ENCODE measurements at regions not wholly inside any gene's neighbourhood (a gene's known extent, or its start where the extent isn't known, plus 50 kb on each side); places are given as distances from the start of the nearest gene placed in this dataset.
"Not testable (repeated sequence)": the region's sequence is repeated elsewhere in the genome, so short reads cannot be mapped to it uniquely, and the experiment has no call there.

DNA sequence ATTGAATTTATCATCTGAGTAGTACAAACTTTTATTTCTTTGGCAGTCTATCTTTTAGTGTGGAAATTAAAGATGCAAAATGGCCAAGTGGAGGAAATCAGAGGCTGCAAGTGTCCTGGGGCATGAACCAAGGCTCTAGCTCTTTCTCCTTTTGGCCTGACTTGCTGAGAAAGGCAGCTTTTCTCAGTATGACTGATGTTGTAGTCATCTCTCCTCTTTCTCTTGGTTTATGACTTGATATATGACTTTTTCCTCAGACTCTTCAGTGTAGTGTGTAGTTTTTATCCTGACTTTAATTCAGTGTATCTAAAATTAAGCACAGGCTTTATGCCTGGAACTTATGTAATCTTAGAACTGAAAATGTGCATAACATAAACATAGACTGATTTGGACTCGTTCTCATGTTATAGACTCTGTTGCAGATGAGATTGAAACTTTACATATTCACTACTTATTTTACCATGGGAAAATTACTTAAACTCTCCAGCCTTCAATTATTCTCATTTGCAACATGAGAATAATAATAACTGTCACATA is 65.7 kb downstream of the SLITRK5 start:
- DNase-seq: no peak

DNA sequence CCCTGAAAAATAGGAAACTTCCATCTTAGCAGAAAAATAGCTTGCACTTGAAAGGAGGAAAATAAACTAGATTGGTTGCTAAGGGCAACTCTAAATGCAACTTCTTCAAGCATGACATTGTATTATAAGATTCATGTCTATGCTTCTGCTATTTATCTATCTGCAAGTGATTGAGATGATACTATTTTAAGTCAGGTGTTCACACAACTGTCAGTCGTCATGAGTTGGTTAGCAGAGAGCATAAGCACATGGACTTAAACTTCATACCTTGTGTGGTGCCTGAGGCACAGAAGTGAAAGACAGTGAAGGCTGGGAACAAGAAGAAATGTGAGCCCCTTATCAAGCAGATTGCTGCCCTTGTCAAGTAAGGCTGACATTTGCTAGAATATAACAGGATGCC is 82.9 kb downstream of the SLITRK5 start:
- DNase-seq: no peak

DNA sequence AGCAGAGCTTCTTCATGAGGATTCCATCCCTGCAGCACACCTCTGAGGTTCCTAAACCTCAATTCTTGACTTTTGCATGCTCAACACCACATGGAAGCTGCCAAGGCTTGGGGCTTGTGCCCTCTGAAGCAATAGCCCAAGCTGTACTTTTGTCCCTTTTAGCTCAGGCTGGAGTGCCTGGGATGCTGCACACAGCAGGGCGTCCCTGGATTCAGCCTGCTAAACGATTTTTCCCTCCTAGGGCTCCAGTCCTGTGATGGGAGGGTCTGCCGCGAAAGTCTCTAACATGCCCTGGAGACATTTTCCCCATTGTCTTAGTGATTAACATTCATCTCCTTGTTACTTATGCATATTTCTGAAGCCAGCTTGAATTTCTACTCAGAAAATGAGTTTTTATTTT is 98.3 kb downstream of the SLITRK5 start:
- no peak for DNase-seq

DNA sequence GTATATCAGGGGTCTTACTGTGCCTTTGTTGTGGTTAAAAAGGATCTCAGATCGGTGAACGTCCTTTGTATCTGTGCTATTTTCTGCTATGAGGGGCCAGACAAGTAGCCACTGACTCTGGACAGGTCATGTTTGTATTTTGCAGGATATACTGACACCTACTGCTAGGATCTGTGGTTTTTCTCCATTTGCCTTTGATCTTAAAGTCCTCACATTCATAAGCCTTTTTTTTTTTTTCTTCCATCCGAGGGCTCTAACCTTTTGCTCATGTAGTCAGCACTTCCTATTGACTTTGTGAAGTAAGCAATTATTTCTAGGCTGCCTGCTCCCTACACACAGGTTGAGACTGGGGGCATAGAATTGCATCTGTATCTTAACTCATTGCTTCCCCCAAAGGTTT is 106.2 kb downstream of the SLITRK5 start:
- DNase-seq: no peak

DNA sequence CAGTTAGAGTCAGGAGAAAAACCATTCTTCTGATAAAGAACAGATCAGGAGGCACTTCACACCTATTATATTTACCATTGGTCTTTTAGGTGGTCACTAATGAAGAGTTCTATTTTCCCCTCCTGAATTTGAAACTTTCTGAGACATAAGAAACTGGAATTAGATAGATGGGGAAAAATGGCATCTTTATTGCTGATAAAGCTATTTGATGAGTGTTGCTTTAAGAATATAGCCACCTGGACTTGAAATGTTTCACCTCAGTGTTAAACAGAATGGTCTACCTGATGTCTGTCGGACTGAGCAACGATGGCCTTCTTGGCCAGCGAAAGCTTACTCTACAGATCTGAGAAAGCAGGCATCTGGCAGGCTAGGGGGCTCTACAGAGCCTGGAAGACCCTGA is 107.0 kb downstream of the SLITRK5 start:
- no peak for DNase-seq

DNA sequence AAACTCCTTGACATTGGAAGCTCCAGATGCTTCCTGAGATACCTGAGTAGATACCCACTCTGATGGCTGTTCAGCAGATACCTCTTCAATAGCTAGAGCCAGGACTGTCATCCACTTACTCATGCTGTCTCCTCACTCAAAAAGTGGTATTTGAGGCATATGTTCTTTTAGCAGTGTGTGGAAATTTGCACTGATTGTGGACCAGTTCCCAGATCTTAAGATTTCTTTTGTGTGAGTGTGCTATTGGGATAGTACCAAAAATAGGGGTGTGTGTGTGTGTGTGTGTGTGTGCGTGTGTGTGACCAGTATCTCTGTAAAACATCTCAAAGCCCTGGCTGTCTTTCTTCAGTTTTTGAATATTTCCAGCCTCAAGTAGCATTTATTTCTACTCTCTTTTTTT is 108.3 kb downstream of the SLITRK5 start:
- DNase-seq: no peak

DNA sequence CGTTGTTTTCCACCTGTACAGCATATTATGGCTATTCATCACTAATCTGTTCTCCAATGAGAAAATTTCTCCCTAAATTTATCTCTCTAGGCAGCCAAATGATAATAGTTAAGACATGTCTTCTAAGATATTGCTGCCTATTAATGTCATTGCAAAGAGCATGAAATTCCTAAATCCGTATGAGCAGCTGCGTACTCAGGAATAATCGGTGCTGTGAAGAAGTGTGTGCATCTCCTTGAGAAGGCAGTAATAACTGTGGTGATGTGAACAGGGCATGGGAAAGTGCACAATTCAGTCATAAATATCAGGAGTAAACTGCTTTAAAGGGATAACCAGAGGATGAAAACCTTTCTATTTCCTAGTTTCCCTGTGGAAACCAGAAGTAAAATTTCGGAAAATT is 112.2 kb downstream of the SLITRK5 start:
- DNase-seq: no peak

DNA sequence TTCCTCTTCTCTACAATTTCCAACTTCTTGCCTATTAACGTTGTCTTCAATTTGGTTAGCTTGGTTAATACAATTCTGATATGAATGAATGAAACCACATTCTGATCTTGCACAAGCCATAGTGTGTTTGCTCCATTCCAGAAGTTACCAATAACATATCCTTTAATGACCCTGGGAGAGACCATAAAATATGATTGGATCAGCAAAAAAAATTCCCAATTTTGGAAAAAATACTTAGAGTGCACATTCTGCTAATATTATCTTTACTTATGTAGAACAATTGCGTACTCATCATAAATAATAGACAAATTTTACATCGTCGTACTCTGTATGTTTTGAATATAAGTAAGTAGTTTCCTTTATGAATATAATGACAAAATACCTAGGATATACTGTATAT is 117.2 kb downstream of the SLITRK5 start:
- no peak for DNase-seq

DNA sequence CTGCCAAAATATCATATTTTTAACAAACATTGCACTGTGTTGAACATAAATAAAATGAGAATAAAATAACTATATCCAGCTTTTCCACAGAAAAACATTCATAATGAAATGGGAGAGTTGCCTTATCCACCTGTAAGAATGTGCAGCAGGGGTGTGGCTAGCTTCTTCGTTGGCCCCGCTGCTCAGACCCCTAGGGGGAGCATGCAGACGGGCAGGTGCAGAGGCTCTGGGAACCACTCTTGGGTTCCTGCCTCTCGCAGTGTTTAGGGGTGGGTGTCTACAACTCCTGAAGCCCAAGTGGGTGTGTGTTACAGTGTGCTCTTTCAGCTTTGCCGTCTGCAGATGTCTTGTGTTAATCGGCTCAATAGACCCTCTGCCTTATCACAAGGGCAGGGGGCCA is 121.7 kb downstream of the SLITRK5 start:
- DNase-seq: no peak

DNA sequence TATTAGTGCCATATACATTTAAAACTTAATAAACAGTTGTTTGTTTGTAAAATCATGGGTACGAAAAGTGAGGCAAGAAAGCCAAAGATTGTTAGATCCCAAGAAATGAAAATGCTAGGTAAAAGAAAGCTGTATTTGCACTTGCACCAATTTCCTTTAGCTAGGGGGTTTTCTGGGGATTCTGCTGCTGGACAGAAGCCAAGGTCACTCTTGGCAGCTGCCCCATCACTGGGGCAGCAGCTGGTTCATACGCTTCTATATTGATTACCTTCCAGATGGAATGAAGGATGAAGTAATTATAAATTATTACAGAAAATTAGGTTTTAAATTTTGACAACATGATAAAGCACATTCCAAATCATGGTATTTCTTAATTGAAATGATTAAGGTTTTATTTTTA is 127.4 kb downstream of the SLITRK5 start:
- no peak for DNase-seq

DNA sequence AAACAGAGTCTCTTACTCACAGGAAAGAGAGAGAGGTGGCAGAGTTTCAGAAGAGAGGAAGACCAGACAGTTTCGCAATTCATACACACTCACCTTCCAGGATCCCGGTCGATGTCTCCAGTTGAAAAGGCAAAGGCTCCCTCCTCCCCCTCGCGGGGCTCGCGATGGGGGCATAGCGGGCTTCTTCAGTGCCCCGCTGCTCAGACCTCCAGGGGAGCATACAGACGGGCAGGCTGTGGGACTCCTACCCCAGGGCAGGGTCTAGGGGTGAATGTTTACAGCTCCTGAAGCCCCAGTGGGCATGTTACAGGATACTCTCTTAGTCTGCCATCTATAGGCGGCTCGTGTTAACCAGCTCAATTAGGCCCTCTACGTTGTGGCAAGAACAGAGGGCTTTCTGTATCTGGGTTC is 139.2 kb downstream of the SLITRK5 start:
- no peak for DNase-seq

DNA sequence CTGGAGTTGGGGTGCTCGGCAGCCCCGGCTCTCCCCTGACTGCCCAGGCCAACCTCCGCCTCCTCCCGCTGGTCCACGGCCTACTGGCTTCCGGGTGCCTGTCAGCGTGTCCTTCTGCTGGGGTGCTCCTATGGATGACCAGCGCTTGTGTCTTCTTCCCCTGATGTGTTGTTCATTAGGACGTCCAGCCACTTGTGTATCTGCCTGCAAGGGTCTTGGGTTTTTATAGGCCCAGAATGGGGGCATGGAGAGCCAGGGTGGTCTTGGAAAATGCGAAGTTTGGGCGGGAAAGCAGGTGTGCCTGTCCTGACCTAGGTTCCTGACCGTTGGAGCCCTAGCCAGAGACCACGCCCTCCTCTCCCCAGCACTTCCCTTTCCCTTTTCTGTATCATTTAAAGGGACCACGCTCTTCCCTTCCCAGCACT is 139.8 kb downstream of the SLITRK5 start:
- DNase-seq: no peak

DNA sequence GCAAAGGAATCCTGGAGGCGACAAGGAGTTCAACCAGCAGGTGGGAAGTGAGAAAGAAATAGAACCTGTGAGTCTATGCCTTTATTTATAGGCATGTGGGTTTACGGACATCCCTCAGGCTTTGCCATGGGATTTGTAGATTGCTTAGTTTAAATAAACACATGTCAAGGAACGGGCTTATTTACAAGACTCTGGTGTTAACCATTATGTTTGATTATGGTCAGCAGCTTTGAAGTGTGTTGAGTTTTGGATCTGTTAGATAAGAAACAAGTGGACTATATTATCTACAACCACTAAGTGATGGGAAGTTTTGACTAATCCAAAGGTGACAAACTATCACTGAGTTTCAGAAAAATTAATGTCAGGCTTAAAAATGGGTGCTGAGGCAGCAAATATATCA is 143.2 kb downstream of the SLITRK5 start:
- DNase-seq: no peak

DNA sequence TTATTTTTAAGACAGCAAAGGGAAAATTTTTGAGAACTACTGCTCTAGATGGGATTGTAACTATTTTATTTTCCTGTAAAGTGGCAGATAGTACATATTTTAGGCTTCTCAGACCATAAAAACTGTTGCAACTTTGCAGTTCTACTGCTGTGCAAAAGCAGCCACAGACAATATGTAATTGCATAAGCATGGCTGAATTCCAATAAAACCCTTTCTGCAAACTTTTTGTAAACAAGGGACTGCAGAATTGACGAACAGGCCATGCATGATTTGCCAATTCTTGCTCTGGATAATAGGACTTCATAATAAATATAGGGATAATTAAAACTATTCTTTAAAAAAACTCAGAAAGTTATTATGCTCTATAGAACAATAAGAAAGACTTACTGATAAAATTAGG is 149.1 kb downstream of the SLITRK5 start:
- DNase-seq: no peak

DNA sequence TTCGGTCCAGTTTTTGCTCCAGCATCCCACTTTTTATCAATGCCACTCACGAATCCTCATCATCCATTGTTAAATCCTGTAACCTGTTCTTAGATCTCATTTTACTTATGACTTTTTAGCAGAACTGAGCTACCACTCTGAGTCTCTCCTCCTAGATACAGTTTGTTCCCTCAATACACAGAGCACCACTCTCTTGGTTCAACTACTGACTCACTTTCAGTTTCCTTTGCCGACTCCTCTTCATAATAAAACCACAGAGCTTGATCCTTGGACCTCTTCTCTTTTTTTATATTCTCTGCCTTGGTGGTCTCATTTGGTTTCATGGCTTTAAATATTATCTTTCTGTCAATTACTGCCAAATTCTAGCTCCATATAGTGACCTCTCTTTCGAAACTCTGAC is 150.3 kb downstream of the SLITRK5 start:
- no peak for DNase-seq

DNA sequence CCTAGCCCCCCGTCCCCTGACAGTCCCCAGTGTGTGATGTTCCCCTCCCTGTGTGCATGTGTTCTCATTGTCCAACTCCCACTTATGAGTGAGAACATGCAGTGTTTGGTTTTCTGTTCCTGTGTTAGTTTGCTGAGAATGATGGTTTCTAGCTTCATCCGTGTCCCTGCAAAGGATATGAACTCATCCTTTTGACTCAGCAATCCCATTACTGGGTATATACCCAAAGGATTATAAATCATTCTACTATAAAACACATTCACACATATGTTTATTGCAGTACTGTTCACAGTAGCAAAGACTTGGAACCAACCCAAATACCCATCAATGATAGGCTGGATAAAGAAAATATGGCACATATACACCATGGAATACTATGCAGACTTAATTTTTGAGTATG is 155.1 kb downstream of the SLITRK5 start:
- not testable (repeated sequence) for DNase-seq

DNA sequence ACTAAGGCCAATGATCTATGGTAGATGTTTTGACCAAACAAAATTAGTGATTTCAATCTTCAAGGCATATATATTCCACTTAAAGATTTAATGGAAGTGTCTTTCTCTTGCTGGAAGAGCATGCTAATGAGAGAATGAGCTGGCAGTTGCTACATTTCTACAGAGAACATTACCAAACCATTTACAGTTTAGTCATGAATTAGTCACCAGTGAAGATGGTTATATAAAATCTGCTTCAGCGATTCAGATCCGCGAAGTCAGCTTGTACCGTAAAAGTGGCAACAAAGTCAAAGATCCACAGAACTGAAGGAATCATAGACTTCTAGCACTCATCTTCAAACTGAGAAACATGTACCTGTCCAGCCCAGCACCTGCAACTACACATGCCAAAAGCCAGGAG is 156.3 kb downstream of the SLITRK5 start:
- DNase-seq: no peak

DNA sequence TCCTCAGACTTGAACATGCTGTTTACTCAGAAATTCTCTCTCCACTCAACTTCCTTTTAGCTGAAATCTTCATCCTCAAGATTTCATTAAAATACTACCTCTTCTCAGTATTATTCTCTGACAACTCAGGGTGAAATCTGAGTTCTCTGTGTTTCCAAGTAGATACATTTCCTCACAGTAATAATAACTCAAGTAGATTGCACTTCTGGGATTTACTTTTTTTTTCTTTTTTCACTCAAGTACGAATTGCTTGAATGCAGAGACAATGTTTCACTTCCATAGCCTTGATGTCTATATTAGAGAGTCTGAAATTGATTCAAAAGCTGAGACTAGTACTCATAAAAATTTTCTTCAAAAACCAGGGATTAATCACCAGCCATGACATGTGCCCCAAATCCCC is 166.4 kb downstream of the SLITRK5 start:
- no peak for DNase-seq

DNA sequence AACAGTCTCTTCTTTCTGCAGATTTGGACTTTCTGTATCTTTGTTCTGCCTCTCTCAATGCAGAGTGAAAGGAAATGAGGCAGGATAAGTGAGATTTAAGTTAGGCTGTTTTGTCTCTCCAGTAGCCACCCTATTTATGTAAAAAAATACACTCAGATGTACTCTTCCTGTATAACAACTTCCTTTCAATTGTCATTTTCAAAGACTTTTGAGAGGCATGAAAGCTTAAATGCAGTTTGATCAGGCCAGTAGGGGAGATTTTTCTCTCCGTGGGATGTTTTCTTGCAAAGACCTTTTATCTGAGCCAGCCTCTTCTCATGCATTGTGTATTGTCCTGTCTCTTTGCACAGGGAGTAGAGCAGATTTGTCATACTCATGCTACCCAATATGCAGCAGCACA is 166.8 kb downstream of the SLITRK5 start:
- DNase-seq: no peak

DNA sequence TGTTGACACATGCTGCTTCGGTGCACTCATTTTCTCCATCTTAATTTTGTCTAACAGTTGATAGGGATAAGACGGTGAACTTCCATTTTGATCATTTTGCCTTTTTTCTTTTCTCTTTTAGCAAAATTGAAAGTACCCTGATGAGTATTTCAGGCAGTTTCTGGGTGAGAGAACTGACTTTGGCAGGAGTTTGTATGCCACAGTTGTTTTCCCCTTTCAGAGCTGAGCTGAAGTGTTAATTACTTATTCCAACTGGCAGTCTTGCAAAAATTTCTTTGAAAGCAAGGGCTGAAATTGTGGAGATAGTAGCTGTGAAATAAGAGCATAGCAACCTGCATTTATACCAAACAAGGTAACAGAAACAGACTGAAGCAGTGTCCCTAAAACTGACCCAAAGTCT is 180.2 kb downstream of the SLITRK5 start:
- DNase-seq: no peak

DNA sequence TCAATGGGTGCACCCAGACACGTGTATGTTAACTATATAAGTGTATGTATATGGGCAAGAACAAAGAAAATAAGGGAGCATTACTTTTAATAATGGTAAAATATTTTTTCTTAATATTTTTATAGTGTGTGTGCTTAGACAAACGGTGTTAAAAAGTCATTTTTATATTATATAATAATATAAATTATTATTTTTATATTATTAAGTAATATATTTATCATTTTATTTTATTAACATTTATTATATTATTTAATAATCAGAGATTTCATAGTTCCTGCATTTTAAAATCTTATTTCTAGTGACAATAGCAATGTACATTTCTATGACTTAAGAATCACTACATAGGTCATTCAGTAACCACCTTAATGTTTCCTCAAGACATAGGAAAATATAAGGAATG is 184.4 kb downstream of the SLITRK5 start:
- DNase-seq: no peak

DNA sequence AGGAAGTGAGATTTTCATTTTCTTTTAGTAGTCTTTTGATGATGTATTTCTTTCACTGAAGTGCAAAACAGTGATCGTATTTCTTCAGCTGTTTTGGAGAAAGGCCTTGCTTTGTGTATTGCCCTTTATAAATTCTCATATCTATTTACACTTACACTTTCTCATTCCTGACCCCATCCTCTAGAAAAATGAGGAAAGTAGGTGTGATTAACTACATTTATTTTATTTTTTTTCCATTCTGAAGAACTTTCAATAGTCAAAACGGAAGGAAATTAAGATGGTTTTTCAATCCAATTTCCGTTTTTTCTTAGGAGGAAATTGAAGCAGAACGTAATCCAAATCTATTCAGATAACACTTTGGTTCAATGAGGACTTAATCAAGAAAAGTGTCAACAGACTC is 188.1 kb downstream of the SLITRK5 start:
- DNase-seq: no peak

DNA sequence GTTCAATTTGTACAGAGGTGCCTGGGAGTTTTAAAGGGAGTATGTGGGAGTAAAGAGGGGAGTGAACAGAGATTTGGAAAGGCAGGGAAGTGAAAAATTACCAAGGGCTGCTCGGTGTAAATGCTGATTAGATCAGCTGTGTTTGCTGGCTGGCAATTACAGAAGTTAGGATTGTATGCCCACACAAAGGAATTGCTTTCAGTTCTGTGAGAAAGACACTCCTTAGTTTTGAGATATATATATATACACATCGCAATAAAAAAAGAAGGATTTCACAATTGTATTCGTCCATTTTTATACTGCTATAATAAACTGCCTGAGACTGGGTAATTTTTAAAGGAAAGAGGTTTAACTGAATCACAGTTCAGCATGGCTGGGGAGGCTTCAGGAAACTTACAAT is 196.3 kb downstream of the SLITRK5 start:
- DNase-seq: no peak

DNA sequence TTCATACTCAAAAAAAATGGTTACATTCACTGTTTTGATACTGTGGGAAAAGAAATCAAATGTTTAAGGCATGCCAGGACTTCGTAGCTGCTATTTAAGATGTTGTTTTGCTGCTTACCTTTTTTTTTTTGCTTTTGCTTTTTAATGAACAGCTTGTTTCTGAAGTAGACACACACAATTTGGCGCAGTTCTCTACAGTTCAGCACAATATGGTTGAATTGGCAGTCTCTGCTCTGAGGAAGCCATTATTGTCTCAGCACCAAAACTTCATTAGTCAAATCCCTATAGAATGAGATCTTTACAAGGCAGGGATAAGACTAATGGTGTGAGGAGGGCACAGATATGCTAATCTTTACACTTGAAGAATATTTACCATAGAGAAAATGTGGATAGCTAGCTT is 197.6 kb downstream of the SLITRK5 start:
- no peak for DNase-seq

DNA sequence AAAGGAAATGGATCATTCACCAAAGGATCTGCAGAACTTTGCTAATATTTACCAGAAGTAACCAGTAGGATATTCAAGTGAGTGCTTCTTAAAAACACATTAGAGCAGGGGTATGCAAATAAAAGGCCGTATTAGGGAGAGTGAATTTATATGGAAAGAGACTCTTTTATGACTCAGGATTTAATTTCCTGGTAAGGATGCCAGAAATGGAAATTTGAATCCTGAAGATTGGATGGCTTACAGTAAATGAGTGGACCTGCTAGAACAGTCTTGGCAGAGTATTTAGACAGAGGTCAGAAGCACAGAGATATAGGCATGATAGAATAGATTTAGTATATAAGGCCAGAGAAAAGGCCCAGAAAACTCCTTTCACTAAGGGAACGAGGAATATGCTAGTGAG is 201.6 kb downstream of the SLITRK5 start:
- DNase-seq: no peak

DNA sequence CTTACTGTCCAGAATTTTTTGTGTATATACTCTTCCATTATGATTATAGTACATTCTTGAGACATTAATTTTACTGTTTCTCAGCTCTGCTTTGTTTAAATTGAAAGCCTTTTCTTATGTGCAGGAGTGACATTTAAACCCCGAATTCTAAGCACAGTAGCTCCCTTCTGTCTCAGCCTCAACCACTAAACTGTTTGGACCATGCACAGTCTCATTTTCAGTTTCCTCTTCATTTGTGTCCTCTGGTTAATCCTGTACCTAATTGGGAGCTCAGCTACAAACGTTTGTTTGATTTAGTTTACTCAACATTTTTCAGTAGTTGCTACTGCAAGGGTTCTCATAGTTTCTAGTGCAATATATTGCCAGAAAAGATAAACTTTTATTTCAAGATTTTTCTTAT is 206.3 kb downstream of the SLITRK5 start:
- DNase-seq: no peak
